Gastrocnemius medialis (tissue), 4 donors: ENCODE measurements at regions not wholly inside any gene's neighbourhood (a gene's known extent, or its start where the extent isn't known, plus 50 kb on each side); places are given as distances from the start of the nearest gene placed in this dataset.

Source experiments
- ATAC-seq, 2 donors: fragments of 150-250 bp; one replicate each; pipeline ENCODE4 v1.9.1; 2016
- DNase-seq, 2 donors: peaks; one replicate each; pipeline ENCODE4 v3.0.0-alpha.2; 2019
- H3K27ac ChIP-seq, 4 donors: fragments of 200-600 bp; sonication (generic); 1 replicate in 1 of 4; 2 replicates in 3 of 4; pipeline ENCODE4 v1.5.1; 2016 to 2018; ENCODE audit warnings: mild to moderate bottlenecking in 2 of 4, moderate library complexity in 1 of 4
- H3K27me3 ChIP-seq, 3 donors: fragments of 200-600 bp; sonication (generic) in 2 of 3; 1 replicate in 1 of 3; 2 replicates in 2 of 3; pipeline versions ENCODE4 v1.5.1 to v1.6.0; 2016 to 2019; ENCODE audit warnings: mild to moderate bottlenecking in 1 of 3, moderate library complexity in 1 of 3
- H3K36me3 ChIP-seq, 2 donors: fragments of 200-600 bp; sonication (generic) in 1 of 2; one replicate each; pipeline ENCODE4 v1.5.1; 2017 to 2018
- H3K4me1 ChIP-seq, 2 donors: fragments of 200-600 bp; sonication (generic) in 1 of 2; one replicate each; pipeline ENCODE4 v1.5.1; 2016 to 2017; ENCODE audit warnings: mild to moderate bottlenecking in 2 of 2
- H3K4me3 ChIP-seq, 4 donors: fragments of 200-600 bp; sonication (generic) in 3 of 4; 1 replicate in 1 of 4; 2 replicates in 3 of 4; pipeline ENCODE4 v1.5.1; 2016 to 2019; ENCODE audit warnings: mild to moderate bottlenecking in 2 of 4
- H3K9me3 ChIP-seq, 3 donors: fragments of 200-600 bp; sonication (generic) in 2 of 3; 1 replicate in 1 of 3; 2 replicates in 2 of 3; pipeline ENCODE4 v1.5.1; 2016 to 2019
- CTCF ChIP-seq, 5 experiments: fragments of 450-650 bp in 3 of 5; fragments of 200-600 bp in 2 of 5; sonication (generic) in 2 of 5; IDR thresholded peaks in 4 of 5; conservative IDR thresholded peaks in 1 of 5; 1 replicate in 4 of 5; 2 replicates in 1 of 5; pipeline ENCODE4 v1.5.1; 2016 to 2019; ENCODE audit warnings: antibody characterized with exemption in 5 of 5, mild to moderate bottlenecking in 3 of 5, moderate library complexity in 3 of 5
- POLR2A ChIP-seq, 2 donors: fragments of 450-650 bp; IDR thresholded peaks; one replicate each; pipeline ENCODE4 v1.6.1; 2017; ENCODE audit warnings: antibody characterized with exemption in 2 of 2, mild to moderate bottlenecking in 2 of 2, moderate library complexity in 2 of 2
- in situ Hi-C, 4 donors: fragments of 200-750 bp; cut with MboI; loops; one replicate each; pipeline versions ENCODE4 v1.15.0 to v1.8.0; 2017; ENCODE audit warnings: low sequenced_read_pairs in 4 of 4
- intact Hi-C: fragments of 100-400 bp; cut with DNase I; formaldehyde crosslinking; loops from one replicate; pipeline ENCODE4 v1.15.1; 2023; ENCODE audit warnings: low total_unique reads

- intact Hi-C loops (no loop called here), in situ Hi-C loops (no loop called here)
- no peak overlapping the region for H3K4me3 ChIP-seq
- no peaks in the 10 kb centered on the region for H3K36me3 ChIP-seq
- TF ChIP-seq CTCF (IDR thresholded peaks at IDR 0.05 in 4 of 5, conservative IDR thresholded peaks at IDR 0.05 in 1 of 5) (no peak), POLR2A (IDR thresholded peaks at IDR 0.05) (no peak)
- H3K4me1 ChIP-seq = no peaks in the 10 kb centered on the region
- DNase-seq = no peak
- no peaks in the 10 kb centered on the region for H3K9me3 ChIP-seq
- no peak for ATAC-seq
- H3K27me3 ChIP-seq = no peaks in the 10 kb centered on the region
- H3K27ac ChIP-seq = no peak overlapping the region
These were observed 365.3 kb downstream of the MCTP2 start for GRCh38 chr15:94596707-94597106.

GRCh38 chr15:94600505-94600904 is 369.1 kb downstream of the MCTP2 start:
- DNase-seq (no peak), ATAC-seq (no peak)
- Histone ChIP-seq H3K36me3 (no peaks in the 10 kb centered on the region), H3K4me3 (no peak overlapping the region), H3K4me1 (no peaks in the 10 kb centered on the region), H3K9me3 (no peaks in the 10 kb centered on the region), H3K27ac (no peak overlapping the region), H3K27me3 (no peaks in the 10 kb centered on the region)
- in situ Hi-C loops = no loop called here
- TF ChIP-seq POLR2A (IDR thresholded peaks at IDR 0.05) (no peak), CTCF (IDR thresholded peaks at IDR 0.05 in 4 of 5, conservative IDR thresholded peaks at IDR 0.05 in 1 of 5) (no peak)
- intact Hi-C loops = no loop called here

- no peak for ATAC-seq
- no peaks in the 10 kb centered on the region for H3K4me1 ChIP-seq
- H3K9me3 ChIP-seq = no peaks in the 10 kb centered on the region
- intact Hi-C loops = no loop called here
- TF ChIP-seq CTCF (IDR thresholded peaks at IDR 0.05 in 4 of 5, conservative IDR thresholded peaks at IDR 0.05 in 1 of 5) (no peak), POLR2A (IDR thresholded peaks at IDR 0.05) (no peak)
- no peak for DNase-seq
- no peaks in the 10 kb centered on the region for H3K36me3 ChIP-seq
- H3K4me3 ChIP-seq = no peak overlapping the region
- H3K27ac ChIP-seq = no peak overlapping the region
- H3K27me3 ChIP-seq = no peaks in the 10 kb centered on the region
- in situ Hi-C loops = no loop called here
These were observed 371.6 kb downstream of the MCTP2 start for GRCh38 chr15:94602754-94603470.

- Histone ChIP-seq H3K9me3 (no peaks in the 10 kb centered on the region), H3K27me3 (no peaks in the 10 kb centered on the region), H3K36me3 (no peaks in the 10 kb centered on the region), H3K27ac (no peak overlapping the region), H3K4me1 (no peaks in the 10 kb centered on the region), H3K4me3 (no peak overlapping the region)
- DNase-seq = no peak
- intact Hi-C loops = no loop called here
- no peak for ATAC-seq
- in situ Hi-C loops = no loop called here
- TF ChIP-seq POLR2A (IDR thresholded peaks at IDR 0.05) = no peak
- no peak for TF ChIP-seq CTCF (IDR thresholded peaks at IDR 0.05 in 4 of 5, conservative IDR thresholded peaks at IDR 0.05 in 1 of 5)
These were observed 374.9 kb downstream of the MCTP2 start for GRCh38 chr15:94606286-94606685.

- DNase-seq = peak; percentile 27 to 35
These were observed 375.9 kb downstream of the MCTP2 start for GRCh38 chr15:94607176-94607654.

More at GRCh38 chr15:94607176-94607654, 375.9 kb downstream of the MCTP2 start:
- no peak for TF ChIP-seq POLR2A (IDR thresholded peaks at IDR 0.05)
- no peak for TF ChIP-seq CTCF (IDR thresholded peaks at IDR 0.05 in 4 of 5, conservative IDR thresholded peaks at IDR 0.05 in 1 of 5)
- no peaks in the 10 kb centered on the region for H3K4me1 ChIP-seq
- in situ Hi-C loops = no loop called here
- no peaks in the 10 kb centered on the region for H3K36me3 ChIP-seq
- H3K4me3 ChIP-seq = no peak overlapping the region
- no peaks in the 10 kb centered on the region for H3K9me3 ChIP-seq
- intact Hi-C loops = no loop called here
- ATAC-seq = peak in 1 of 2 donors; percentile 49
- H3K27ac ChIP-seq = no peak overlapping the region
- no peaks in the 10 kb centered on the region for H3K27me3 ChIP-seq
